ENCODE measurements at regions not wholly inside any gene's neighbourhood (a gene's known extent, or its start where the extent isn't known, plus 50 kb on each side); places are given as distances from the start of the nearest gene placed in this dataset.

DNA sequence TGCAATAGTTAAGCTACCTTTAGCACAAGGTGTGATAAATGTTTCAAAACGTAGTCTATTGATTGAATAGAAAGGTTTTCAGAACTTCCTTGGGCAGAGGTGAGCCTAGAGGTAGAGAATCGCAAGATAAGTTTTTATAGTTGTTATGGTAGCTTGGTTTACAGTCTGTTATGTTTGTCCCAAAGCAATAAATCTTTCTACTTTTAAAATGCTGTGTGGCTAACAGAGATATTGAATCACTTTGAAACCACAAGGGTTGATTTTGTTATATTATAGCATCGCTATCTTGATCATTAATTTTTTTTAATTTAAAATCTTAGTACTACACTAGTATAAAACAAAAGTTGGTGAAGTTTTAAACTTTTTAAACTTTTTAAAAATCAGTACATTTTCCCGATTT is 126.7 kb downstream of the TMEM182 start:
- no peak for TF ChIP-seq EZH2 (IDR thresholded peaks at IDR 0.05; ENCODE audit: borderline replicate concordance, low read depth, low read length, severe bottlenecking)
- TF ChIP-seq, protein P1, sequence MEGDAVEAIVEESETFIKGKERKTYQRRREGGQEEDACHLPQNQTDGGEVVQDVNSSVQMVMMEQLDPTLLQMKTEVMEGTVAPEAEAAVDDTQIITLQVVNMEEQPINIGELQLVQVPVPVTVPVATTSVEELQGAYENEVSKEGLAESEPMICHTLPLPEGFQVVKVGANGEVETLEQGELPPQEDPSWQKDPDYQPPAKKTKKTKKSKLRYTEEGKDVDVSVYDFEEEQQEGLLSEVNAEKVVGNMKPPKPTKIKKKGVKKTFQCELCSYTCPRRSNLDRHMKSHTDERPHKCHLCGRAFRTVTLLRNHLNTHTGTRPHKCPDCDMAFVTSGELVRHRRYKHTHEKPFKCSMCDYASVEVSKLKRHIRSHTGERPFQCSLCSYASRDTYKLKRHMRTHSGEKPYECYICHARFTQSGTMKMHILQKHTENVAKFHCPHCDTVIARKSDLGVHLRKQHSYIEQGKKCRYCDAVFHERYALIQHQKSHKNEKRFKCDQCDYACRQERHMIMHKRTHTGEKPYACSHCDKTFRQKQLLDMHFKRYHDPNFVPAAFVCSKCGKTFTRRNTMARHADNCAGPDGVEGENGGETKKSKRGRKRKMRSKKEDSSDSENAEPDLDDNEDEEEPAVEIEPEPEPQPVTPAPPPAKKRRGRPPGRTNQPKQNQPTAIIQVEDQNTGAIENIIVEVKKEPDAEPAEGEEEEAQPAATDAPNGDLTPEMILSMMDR (IDR thresholded peaks at IDR 0.05; ENCODE audit: borderline replicate concordance, extremely low read depth, low read length, poor library complexity, severe bottlenecking), result no peak
